Lung microvascular endothelial cell (primary cell): ENCODE measurements at regions not wholly inside any gene's neighbourhood (a gene's known extent, or its start where the extent isn't known, plus 50 kb on each side); places are given as distances from the start of the nearest gene placed in this dataset.
"Not testable (repeated sequence)": the region's sequence is repeated elsewhere in the genome, so short reads cannot be mapped to it uniquely, and the experiment has no call there.

Experiments
- DNase-seq, 2 donors: peaks; one replicate each; pipeline versions ENCODE4 v3.0.0 to v3.0.0-alpha.2; 2010; ENCODE audit warnings: low read depth in 2 of 2

DNA sequence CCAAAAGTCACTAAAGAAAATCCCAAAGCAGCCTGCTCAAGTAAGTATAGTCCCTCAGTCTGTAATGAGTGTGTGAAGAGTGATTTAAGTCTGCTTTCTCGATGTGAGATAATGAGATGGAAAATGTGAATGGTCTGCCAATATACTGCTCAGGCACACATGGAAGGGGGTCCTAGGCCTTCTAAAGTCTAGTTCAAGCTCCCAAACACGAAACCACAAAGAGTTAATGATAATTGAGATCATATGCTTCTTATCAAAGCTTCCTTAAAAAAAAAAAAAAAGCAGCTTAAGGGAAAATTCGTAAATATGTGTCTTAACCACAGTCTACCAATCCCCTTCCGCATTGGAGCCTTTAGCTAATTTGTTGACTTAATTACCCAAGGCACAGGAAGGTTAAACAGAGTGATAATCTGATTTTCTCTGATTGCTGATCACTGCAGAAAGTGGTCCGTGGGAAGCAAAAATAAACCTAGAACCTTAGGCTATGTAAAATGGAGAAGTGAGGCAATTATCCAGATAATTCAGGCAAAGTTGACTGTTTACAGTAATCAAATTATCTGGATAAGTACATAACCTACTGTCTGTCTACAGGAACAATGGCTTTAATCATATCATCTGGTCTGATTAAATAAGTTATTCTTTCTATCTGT, 172.9 kb downstream of the MBL2 start:
- DNase-seq = no peak

DNA sequence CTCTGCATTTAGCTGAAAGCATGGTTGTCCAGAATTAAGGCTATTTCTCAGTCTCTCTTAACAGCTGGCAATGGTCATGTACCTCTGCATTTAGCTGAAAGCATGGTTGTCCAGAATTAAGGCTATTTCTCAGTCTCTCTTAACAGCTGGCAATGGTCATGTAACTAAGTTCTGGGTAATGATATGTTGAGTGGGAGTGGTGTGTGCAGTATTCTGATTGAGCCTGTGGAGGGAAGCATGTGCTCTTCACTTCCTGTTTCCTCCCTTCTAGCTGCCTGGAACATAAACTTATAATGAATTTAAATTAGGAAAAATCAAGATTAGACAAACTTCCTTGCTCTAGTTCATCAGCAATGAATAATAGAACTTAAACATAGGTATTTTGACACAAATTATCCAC, 168.5 kb downstream of the MBL2 start:
- DNase-seq = not testable (repeated sequence)

DNA sequence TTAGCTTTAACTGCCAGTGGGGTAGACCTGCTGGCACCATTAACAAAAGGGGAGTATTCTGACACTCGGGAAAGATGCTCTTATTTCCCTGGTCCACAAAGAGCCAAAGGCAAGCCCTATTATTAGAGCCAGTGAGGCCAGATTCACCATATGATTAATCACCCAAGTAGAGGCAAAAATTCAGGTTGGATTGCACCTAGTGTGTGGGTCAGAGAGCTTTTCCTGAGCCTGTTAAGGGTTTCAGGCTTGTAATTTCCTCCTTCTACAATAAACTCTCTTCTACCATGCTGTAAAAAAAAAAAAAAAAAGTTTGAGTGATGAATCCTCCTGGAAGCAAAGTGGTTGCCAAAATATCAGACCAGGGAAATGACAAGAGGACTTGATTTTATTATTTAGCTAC, 163.5 kb downstream of the MBL2 start:
- no peak for DNase-seq

DNA sequence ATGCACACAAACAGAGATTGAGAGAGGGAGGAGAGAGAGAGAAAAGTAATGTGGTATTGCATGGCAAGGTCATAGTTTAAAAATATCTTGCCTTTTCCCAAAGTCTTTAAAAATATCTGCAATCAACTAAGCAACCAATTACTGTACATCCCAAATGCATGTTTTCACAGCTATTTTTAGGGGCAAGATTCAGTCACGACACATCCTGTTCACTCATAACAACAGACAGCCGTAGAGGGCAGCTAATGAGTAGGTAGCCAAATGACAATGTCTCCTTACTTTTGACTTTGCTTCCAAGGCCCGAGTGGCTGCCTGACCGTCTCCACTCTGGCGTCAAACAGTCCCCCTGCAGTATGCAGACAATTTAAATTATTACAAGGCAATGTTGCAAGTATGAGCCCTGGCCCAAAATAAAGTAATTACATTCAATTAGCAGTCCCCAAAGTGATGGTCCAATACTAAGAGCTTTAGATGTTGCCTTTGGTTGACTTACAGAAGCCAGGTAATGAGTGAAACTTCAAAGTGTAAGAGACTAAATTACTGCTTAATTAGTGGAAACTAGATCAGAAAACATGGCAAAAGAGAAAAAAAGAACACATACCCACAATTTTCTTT, 162.9 kb downstream of the MBL2 start:
- DNase-seq = no peak

DNA sequence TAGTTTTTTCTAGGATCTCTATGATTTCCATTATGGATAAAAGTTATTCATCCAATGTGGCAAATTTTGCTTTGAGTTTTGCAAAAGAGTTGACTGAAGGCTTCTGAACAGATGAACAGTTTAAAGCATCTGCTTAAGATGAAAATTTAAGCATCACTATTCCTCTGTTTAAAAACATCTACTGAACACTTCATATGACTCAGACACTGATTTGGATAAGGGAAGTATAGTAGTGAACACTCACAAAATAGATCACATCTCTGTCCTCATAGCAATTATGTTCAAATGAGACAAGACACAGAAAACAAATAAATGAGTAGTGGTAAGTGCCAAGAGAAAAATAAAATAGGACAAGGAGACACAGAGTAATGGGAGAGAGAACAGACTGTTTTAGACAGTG, 157.3 kb downstream of the MBL2 start:
- DNase-seq = no peak

DNA sequence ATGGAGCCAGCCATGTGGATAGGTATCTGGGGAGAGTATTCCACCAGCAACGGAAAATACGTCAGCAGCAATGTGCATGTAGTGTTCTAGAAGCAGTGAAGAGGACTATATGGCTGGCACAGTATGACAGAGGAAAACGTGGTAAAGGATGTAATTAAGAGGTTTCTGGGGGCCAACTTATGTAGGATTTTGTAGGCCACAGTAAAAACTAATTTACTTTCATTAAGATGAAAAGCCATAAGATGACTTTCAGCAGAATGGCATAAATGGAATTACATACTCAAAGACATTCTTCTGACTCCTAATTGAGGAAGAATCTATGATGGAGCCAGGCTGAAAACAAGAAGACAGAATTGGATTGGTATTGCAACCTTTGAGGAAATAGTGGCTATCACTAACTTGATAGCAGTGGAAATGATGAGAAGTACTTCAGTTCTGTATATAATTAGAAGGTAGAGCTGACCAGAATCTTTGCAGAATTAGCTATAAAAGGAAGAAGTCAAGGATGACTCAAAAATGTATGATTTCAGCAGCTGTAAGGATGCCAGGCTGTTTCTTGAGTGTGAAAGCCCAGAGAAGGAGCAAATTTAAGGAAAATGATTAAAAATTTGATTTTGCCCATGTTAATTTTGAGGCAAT, 156.7 kb downstream of the MBL2 start:
- DNase-seq = no peak

DNA sequence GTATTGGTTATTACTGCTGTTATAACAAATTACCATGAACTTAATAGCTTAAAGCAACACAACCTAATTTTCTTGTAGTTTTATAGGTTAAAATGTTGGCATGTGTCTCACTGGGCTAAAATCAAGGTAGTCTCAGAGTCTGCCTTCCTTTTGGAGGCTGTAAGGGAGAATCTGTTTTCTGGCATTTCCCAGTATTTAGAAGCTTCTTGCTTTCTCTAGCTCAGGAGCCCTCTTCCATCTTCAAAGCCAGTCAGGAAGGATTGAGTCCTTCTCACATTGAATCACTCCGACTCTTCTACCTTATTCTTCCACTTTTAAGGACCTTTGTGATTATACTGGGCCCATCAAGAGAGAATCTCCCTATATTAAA, 156.2 kb downstream of the MBL2 start:
- no peak for DNase-seq

DNA sequence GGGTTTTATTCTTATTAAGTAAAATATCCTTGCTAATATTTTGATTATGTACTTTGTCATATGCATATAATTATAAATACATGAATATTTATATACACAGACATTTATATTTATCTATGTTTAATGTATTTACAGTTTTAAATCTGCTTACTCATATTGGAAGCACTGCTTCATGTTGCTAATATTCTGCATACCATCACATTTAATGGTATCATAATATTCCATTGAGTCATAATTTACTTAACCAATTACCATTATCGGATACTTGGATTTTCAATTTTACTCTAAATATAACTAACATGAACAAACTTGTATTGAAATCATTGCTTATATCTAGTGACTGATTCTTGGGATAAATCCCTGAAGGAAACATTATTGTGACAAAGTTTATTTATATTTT, 155.2 kb downstream of the MBL2 start:
- DNase-seq = no peak

DNA sequence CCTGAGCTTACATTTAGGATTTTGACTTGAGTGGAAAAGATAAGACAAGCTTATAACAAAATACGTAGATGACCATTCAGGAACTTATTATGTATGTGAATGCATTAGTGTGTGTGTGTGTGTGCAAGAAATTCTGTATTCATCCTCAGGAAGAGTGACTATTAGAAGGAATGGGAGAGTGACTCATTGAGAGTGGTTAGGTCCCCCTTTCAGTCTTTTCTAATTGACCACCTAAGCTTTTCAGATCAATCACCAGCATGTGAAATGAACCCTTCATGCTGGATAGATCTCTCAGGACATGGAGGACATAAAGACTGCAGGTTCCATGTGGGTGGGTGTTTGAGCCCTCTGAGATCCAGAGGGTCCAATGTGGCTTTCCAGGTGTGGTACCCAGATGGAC, 153.5 kb downstream of the MBL2 start:
- DNase-seq = no peak

DNA sequence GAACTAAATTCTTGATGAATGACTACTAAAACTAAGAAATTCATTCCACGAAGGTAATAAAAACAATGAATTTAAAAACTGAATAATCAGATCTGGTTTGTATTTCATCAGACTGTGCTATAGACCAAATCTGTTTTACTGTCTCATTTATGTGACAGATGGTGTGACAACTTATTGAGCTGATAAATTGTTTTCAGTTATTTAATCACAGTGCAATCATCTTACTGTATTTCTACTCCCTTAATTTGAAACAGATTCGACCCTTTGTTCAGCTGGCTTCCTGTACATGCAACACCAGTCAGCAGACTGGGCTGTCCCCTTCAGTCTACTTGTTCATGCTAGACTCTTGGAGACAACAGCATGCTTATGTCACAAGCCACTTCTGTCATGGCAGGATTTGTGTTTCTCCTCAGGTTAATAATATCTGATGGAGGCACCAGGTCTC, 150.9 kb downstream of the MBL2 start:
- peak in 1 of 2 donors; percentile 12 for DNase-seq

DNA sequence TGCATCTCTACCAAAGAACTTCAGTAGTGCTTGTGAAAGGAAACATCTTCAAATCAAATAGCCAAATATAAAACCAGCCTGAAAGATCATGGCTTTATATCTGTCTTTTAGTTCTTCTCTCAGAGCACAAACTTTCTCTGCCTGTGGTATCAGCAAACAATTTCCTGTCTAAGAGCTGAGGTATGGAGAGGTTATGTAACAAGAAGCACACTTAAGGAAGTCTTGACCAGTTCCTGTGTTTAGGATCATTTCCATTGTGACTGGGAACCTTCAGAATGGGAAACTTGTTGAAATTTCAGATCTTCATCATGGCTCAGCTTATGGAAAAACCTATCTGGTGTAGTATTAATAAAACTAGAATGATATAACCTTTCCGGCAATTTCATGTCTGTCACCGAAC, 148.8 kb downstream of the MBL2 start:
- DNase-seq = peak in 1 of 2 donors; percentile 36

DNA sequence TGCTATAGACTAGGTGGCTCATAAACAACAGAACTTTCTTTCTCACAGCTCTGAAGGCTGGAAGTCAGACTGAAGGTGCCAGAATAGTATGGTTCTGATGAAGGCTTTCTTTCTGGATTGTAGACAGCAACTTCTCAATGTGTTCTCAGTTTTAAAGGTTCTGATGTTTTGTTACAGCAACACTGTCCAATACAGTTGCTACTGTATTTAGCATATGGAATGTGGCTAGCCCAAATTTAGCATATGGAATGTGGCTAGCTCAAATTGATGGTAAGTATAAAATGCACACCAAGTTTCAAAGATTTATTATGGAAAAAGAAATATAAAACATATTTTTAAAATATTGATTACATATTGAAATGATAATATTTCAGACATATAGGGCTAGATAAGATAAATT, 145.3 kb downstream of the MBL2 start:
- DNase-seq = no peak

DNA sequence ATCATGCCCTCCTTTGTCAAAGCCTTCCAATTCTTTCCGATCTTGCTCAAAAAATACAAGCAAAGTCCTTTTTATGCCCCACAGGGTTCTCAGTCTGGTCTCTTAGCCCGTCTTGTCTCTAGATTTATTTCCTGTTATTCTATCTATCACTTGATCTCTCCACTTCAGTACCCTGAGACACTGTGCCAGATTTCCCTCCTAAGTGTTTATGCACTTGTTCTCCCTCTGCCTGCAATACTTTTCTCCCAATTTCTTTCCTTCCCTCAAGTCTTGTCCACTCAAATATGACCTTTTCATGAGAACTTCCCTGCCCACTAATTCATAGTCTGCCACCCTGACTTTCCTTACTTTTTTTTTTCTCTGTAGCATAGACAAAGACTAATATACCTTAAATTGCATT, 141.4 kb downstream of the MBL2 start:
- no peak for DNase-seq

DNA sequence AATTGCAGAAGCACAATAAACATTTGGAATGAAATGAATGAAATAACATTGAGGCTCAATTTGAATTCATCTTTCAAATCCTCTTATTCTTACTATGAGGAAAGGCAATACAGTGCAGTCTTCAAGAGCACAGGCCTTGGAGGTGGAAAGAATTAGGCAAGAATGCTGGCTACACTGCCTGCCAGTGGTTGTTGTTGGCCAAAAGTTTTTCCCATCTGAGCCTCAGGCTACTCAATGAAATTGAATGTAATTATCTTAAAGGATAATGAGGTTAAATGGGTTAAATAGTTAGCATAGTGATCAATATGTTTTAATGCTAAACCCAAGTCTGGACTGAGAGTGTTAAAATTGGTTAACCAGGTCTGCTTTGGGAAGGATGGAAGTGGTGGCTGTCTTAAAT, 140.9 kb downstream of the MBL2 start:
- no peak for DNase-seq

DNA sequence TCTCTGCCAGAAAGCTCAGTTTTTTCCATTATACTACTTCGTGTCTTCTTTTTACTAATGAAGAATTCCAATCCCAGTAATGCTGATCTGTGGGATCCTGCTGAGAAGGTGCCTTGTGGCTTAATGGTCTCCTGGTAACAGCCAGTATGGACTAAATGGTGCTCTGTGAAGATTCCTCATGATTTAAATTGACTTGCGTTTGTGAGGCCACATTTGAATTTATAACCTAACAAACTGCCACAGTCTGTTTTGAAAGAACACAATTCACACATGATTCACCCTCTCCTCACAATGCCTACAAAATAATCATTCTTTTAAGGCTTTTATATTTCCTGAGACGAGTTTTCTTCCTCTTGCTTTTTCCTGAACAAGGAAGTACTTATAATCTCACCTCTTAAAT, 140.0 kb downstream of the MBL2 start:
- DNase-seq = peak in 1 of 2 donors; percentile 19

DNA sequence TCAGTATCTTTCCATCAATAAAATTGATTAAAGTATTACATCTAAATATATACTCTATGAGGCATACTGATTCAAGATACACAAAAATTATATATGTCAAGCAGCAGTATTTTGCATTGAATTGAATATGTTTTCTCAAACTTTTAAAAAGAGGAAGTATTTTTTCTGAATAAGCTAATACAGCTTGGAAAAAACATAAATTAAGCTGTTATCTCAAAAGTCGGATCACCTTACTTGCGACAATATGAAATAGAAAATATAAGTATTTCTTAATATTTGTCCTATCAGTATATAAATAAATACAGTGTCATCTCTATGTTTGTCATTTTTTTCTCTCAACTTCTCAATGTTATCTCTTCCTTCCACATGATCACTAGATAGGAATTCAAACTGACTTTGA, 139.3 kb downstream of the MBL2 start:
- DNase-seq = no peak

DNA sequence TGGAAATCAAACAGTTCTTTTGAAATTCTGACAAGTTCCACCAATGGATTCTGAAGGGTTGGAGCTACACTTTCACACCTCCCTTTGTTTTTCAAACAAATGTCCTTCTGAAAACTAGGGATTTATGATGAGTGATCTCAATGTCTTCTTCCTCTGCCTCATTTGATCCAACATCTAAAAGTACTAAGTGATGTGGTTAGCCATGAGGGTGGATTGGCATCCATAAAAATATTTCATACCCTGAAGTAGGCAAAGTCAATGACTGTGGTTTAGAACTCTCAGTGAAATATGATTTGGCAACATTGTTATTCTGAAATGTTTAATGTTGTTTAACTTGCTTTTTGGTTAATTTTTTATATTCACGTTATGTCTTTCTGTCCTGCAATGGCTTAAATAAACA, 136.9 kb downstream of the MBL2 start:
- no peak for DNase-seq

DNA sequence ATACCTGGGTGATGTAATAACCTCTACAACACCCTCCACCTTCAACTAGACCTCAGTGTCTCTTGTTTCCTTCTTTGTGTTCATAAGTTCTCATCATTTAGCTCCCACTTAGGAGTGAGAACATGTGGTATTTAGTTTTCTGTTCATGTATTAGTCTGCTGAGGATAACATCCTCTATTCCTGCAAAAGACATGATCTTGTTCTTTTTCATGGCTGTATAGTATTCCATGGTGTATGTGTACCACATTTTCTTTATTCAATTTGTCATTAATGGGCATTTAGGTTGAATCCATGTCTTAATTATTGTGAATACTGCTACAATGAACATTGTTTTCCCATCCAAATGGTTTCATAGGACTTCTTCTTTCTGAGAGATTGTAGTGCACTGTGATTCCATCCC, 135.7 kb downstream of the MBL2 start:
- no peak for DNase-seq

DNA sequence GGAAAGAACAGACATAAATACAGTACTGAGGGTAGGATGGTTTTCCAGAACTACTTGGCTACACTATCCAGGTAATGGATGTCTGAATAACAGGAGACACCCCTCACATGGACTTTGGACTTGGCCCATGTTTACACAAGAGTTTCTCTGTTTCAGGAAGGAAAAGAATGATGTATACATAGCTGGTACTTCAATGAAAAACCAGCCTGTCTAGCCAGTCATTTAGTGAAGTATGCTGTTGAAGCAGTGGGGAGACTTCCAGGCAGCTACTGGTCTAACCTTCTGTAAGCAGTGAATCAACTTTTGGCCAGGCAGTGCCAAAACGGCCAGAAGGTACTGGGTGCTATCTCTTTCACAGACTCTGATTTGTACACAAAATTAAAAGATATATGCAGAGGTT, 135.0 kb downstream of the MBL2 start:
- DNase-seq = no peak

DNA sequence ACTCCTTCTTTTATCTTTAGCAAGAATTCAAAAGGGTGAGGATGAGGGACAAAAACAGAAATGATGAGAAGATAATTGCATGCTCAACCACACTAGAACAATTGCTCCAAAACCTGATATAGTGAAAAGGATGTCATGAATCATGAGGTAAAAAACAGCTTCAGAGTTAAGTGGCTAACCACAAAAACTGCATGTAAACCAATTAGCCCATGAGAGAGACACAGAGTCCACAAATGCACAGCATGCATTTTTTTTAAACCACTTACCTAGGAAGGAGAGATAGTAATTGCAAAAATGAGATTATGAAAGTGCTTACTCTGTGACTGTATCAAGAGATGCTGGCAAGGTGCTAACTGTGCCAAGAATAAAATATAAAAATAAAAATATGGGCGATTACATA, 132.9 kb downstream of the MBL2 start:
- DNase-seq = no peak

DNA sequence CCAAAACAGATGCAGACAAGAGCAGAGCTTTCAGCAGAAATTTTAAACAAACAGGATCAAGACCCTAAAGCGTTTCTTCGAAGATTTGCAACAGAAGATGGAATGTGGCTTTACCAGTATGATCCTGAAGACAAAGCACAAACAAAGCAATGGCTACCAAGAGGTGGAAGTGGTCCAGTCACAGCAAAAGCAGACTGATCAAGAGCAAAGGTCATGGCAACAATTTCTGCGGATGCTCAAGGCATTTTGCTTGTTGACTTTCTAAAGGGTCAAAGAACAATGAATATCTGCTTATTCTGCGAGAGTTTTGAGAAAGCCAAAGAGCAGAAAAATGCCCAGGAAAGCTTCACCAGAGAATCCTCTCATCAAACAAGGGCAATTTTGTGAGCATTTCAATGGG, 130.4 kb downstream of the MBL2 start:
- no peak for DNase-seq

DNA sequence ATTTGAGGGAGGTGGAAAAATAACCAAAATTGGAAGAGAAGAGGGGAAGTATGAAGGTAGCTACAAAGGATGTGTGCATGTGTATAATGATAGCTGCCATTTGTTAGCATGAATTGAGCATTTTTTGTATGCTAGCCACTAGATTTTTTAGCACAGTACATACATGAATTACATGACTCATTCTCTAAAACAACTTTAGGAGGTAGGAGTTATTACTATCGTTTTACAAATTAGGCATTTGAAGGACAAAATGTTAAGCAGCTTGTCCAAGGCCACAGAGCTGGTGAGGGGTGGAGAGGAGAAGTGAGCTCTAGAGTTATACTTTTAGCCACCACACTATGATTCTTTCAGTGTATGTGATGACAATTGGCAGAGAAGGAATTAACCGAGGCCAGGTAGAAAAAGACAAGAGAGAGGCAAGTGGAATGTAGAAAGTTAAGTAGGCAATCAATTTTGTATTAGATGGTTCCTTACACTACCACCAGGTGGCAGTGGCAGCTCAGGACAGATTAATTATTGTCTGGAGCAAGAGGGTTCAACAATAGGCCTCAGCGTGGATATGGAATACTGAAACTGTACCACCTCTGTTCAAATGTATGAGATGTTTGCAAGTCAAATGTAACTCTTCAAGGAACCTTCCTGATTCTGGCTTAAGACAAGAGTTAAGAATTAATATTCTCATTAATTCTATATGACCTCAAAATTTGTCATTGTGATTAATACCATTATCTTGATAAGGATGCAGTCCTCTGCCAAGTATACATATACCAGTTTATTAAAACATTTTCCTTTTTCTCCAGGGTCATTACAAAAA, 128.0 kb downstream of the MBL2 start:
- DNase-seq = peak; percentile 58 to 62
